Osteocyte (in vitro differentiated cells): ENCODE measurements at regions not wholly inside any gene's neighbourhood (a gene's known extent, or its start where the extent isn't known, plus 50 kb on each side); places are given as distances from the start of the nearest gene placed in this dataset.

ENCODE experiments used
- DNase-seq: peaks from one replicate; pipeline ENCODE4 v3.0.0; 2021; ENCODE audit warnings: mixed read lengths; ENCODE audit not compliant: unreplicated experiment; ENCODE audit errors: extremely low spot score
- H3K27ac Mint-ChIP-seq: one replicate; pipeline ENCODE4 v1.8.0; 2021; ENCODE audit warnings: mild to moderate bottlenecking, mixed read lengths; ENCODE audit not compliant: unreplicated experiment
- H3K27me3 Mint-ChIP-seq: one replicate; pipeline ENCODE4 v1.8.0; 2021; ENCODE audit warnings: mixed read lengths; ENCODE audit not compliant: unreplicated experiment
- H3K36me3 Mint-ChIP-seq: one replicate; pipeline ENCODE4 v1.8.0; 2021; ENCODE audit warnings: mixed read lengths; ENCODE audit not compliant: unreplicated experiment
- H3K4me1 Mint-ChIP-seq: one replicate; pipeline ENCODE4 v1.8.0; 2021; ENCODE audit warnings: mixed read lengths; ENCODE audit not compliant: unreplicated experiment
- H3K4me3 Mint-ChIP-seq: one replicate; pipeline ENCODE4 v1.8.0; 2021; ENCODE audit warnings: mild to moderate bottlenecking, moderate library complexity, mixed read lengths; ENCODE audit not compliant: unreplicated experiment
- H3K9me3 Mint-ChIP-seq: one replicate; pipeline ENCODE4 v1.8.0; 2021; ENCODE audit warnings: mixed read lengths; ENCODE audit not compliant: unreplicated experiment
- CTCF ChIP-seq: fragments of 200-600 bp; sonication (generic); IDR thresholded peaks from 2 replicates; pipeline ENCODE4 v1.5.0; 2021; ENCODE audit warnings: antibody characterized with exemption, mild to moderate bottlenecking, moderate library complexity

- no peaks in the 10 kb centered on the region for H3K27me3 Mint-ChIP-seq
- no peaks in the 10 kb centered on the region for H3K36me3 Mint-ChIP-seq
- H3K27ac Mint-ChIP-seq = no peak overlapping the region
- peaks cover 6% of the 10 kb centered on the region for H3K9me3 Mint-ChIP-seq
- no peak for DNase-seq
- no peaks in the 10 kb centered on the region for H3K4me1 Mint-ChIP-seq
- TF ChIP-seq CTCF = no peak
- H3K4me3 Mint-ChIP-seq = no peak overlapping the region
These were observed 315.7 kb downstream of the FOXA2 start for GRCh38 chr20:22268675-22269074.

- Mint-ChIP-seq H3K27me3 (no peaks in the 10 kb centered on the region), H3K4me3 (no peak overlapping the region), H3K9me3 (peaks cover 1% of the 10 kb centered on the region), H3K27ac (no peak overlapping the region), H3K4me1 (no peaks in the 10 kb centered on the region), H3K36me3 (no peaks in the 10 kb centered on the region)
- DNase-seq = no peak
- TF ChIP-seq CTCF = no peak
These were observed 319.5 kb downstream of the FOXA2 start for GRCh38 chr20:22264917-22265316.

GRCh38 chr20:22260506-22260905, 323.9 kb downstream of the FOXA2 start:
- H3K4me1 Mint-ChIP-seq = no peaks in the 10 kb centered on the region
- TF ChIP-seq CTCF = no peak
- no peak overlapping the region for H3K4me3 Mint-ChIP-seq
- H3K27me3 Mint-ChIP-seq = no peaks in the 10 kb centered on the region
- peaks cover 4% of the 10 kb centered on the region for H3K9me3 Mint-ChIP-seq
- no peak for DNase-seq
- H3K27ac Mint-ChIP-seq = no peak overlapping the region
- H3K36me3 Mint-ChIP-seq = no peaks in the 10 kb centered on the region

GRCh38 chr20:22257912-22258311, 326.5 kb downstream of the FOXA2 start:
- TF ChIP-seq CTCF = no peak
- Mint-ChIP-seq H3K27me3 (no peaks in the 10 kb centered on the region), H3K4me1 (no peaks in the 10 kb centered on the region), H3K27ac (no peak overlapping the region), H3K36me3 (no peaks in the 10 kb centered on the region), H3K4me3 (no peak overlapping the region), H3K9me3 (peaks cover 4% of the 10 kb centered on the region)
- DNase-seq = no peak

GRCh38 chr20:22248051-22248667, 336.2 kb downstream of the FOXA2 start:
- Mint-ChIP-seq H3K4me3 (no peak overlapping the region), H3K36me3 (no peaks in the 10 kb centered on the region), H3K4me1 (no peaks in the 10 kb centered on the region), H3K27ac (no peak overlapping the region), H3K27me3 (no peaks in the 10 kb centered on the region), H3K9me3 (no peaks in the 10 kb centered on the region)
- peak; percentile 46 for TF ChIP-seq CTCF
- no peak for DNase-seq
